ENCODE measurements at regions not wholly inside any gene's neighbourhood (a gene's known extent, or its start where the extent isn't known, plus 50 kb on each side); places are given as distances from the start of the nearest gene placed in this dataset.
A peak's percentile ranks its signal among the peaks of the same experiment; 100 is the strongest.

DNA sequence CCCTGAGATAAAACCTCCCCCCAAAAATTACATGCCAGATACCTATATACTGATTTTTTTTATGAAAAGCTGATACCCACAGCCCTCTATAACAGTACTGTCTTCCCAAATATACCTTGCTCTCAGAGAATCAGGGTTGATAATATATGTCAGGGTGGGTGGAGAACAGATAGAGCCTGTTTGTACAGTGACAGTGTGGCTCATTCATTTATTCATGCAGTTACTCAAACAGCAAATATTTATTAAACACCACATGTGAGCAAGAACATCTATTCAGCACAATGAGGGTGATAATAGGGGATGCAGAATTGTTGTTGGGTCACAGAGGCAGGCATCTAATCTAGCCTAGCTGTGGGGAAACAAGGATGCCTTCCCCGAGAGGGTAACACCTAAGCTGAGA, 334.2 kb downstream of the MAFB start:
- WGBS, 4 donors: 71 to 76% (median 73%) methylated on average over 1 of the region's 1 CpG
- no peak for ATAC-seq

DNA sequence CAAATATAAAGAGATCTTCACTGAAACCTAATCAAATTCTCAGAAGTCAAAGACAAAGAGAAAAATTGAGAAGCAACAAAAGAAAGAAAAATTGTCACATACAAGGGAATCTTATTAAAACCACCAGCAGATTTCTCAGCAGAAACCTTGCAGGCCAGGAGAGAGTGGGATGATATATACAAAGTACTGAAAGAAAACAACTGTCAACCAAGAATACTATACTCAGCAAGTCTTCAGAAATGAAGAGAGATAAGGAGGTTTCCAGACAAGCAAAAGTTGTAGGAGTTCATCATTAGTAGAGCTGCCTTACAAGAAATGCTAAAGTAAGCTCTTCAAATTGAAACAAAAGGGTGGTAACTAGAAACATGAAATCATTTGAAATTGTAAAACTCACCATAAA, 345.6 kb downstream of the MAFB start:
- no peak for ATAC-seq

More for the DNA sequence above, 334.2 kb downstream of the MAFB start:
- H3K4me3 ChIP-seq: no peak overlapping the region
- TF ChIP-seq POLR2A (IDR thresholded peaks at IDR 0.05): no peak
- TF ChIP-seq, protein P1, sequence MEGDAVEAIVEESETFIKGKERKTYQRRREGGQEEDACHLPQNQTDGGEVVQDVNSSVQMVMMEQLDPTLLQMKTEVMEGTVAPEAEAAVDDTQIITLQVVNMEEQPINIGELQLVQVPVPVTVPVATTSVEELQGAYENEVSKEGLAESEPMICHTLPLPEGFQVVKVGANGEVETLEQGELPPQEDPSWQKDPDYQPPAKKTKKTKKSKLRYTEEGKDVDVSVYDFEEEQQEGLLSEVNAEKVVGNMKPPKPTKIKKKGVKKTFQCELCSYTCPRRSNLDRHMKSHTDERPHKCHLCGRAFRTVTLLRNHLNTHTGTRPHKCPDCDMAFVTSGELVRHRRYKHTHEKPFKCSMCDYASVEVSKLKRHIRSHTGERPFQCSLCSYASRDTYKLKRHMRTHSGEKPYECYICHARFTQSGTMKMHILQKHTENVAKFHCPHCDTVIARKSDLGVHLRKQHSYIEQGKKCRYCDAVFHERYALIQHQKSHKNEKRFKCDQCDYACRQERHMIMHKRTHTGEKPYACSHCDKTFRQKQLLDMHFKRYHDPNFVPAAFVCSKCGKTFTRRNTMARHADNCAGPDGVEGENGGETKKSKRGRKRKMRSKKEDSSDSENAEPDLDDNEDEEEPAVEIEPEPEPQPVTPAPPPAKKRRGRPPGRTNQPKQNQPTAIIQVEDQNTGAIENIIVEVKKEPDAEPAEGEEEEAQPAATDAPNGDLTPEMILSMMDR (IDR thresholded peaks at IDR 0.05): no peak
- H3K36me3 ChIP-seq: no peaks in the 10 kb centered on the region
- H3K4me1 ChIP-seq: peaks cover 0 to 17% (median 0%) of the 10 kb centered on the region in 12 donors
- no peaks in the 10 kb centered on the region for H3K9me3 ChIP-seq
- intact Hi-C loops (cut with DNase I): no loop called here
- peaks cover 0 to 18% (median 0%) of the 10 kb centered on the region in 9 donors for H3K27me3 ChIP-seq
- H3K27ac ChIP-seq: no peak overlapping the region
- no peak for DNase-seq

DNA sequence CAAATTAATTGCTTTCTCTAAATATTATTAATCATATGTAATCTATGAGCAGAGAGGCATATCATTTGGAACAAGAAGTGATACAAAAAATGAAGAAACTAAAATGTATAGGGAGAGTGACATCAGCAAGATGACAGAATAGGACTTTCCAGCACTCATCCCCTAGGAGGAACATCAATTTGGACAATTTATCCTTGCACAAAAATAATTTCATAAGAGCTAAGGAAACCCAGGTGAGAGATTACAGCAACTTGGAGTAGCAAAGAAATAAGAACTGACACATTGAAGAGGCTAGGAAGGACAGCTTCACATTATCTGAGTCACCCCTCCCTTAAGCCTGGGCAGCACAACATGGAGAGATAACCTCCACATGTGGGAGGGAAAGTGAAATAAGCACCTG, 347.5 kb downstream of the MAFB start:
- TF ChIP-seq POLR2A (IDR thresholded peaks at IDR 0.05): no peak
- TF ChIP-seq, protein P1 (IDR thresholded peaks at IDR 0.05): no peak
- H3K27me3 ChIP-seq: no peaks in the 10 kb centered on the region
- DNase-seq: no peak
- no peak overlapping the region for H3K4me3 ChIP-seq
- ATAC-seq: no peak
- H3K27ac ChIP-seq: no peak overlapping the region
- H3K9me3 ChIP-seq: peaks cover 0 to 36% (median 21%) of the 10 kb centered on the region in 12 donors
- intact Hi-C loops (cut with DNase I): no loop called here
- H3K4me1 ChIP-seq: peaks cover 0 to 13% (median 0%) of the 10 kb centered on the region in 12 donors
- no peaks in the 10 kb centered on the region for H3K36me3 ChIP-seq

More for the DNA sequence above, 345.6 kb downstream of the MAFB start:
- DNase-seq: no peak
- Histone ChIP-seq H3K4me3 (no peak overlapping the region), H3K27ac (no peak overlapping the region), H3K36me3 (no peaks in the 10 kb centered on the region), H3K4me1 (peaks cover 0 to 13% (median 0%) of the 10 kb centered on the region in 12 donors), H3K27me3 (no peaks in the 10 kb centered on the region), H3K9me3 (peaks cover 0 to 45% (median 25%) of the 10 kb centered on the region in 12 donors)
- intact Hi-C loops (cut with DNase I): no loop called here
- TF ChIP-seq, protein P1 (IDR thresholded peaks at IDR 0.05): no peak
- TF ChIP-seq POLR2A (IDR thresholded peaks at IDR 0.05): no peak

DNA sequence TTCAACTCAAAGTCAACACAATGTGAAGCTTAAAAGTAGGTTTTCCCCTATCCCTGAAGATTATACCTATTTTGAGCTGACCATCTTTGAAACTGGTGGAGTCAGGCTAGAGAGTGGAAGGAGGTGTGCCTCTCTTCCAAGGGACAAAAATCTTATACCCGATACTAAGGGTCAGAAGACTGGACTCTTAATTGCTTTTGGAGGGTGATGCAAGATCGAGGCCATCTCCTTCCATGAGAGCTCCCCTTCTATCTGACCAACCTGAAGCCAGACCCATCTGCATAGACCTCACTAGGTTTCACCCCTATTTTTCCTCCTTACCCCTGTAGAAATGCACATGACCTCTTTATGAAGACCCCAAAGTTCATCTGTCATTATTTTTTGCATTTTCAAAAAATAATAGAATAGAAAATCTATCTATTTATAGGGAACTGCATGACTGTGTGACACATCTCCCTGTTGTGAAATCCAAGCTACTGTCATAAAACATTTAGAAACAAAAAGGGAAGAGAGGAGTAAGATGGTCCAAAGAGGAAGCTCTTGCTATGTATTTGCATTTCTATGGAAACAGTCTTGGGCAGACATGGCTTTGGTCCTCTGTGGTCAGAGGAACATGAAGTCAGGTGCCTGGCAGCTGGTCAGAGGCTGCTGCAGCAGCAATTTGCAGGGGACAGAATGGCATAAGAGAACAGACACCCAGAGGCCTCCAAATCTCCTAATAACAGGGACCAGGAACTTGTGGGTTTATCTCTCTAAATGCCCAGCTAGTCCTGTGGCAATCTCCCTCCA, 349.2 kb downstream of the MAFB start:
- peak overlapping the region in 4 of 12 donors; percentile 13 to 85 (median 22) for H3K27ac ChIP-seq
- 65 to 85% (median 72%) methylated on average over 2 of the region's 2 CpGs for WGBS, 4 donors
- TF ChIP-seq, protein P1 (IDR thresholded peaks at IDR 0.05): no peak
- no peak for TF ChIP-seq POLR2A (IDR thresholded peaks at IDR 0.05)
- peaks cover 0 to 1% (median 0%) of the 10 kb centered on the region in 9 donors for H3K27me3 ChIP-seq
- H3K36me3 ChIP-seq: no peaks in the 10 kb centered on the region
- no peak overlapping the region for H3K4me3 ChIP-seq
- peak; percentile 33 to 68 (median 56) for DNase-seq
- intact Hi-C loops (cut with DNase I): no loop called here
- peak; percentile 65 to 93 (median 84) for ATAC-seq
- peaks cover 0 to 13% (median 0%) of the 10 kb centered on the region in 12 donors for H3K4me1 ChIP-seq
- peaks cover 0 to 26% (median 16%) of the 10 kb centered on the region in 12 donors for H3K9me3 ChIP-seq
